GM18951 (cell line): ENCODE measurements at regions not wholly inside any gene's neighbourhood (a gene's known extent, or its start where the extent isn't known, plus 50 kb on each side); places are given as distances from the start of the nearest gene placed in this dataset.

ENCODE experiments used
- POLR2A ChIP-seq: IDR thresholded peaks from 4 replicates; pipeline ENCODE4 v1.6.1; 2011; ENCODE audit warnings: mild to moderate bottlenecking; ENCODE audit not compliant: insufficient read length, insufficient read depth; ENCODE audit errors: extremely low read depth
- in situ Hi-C: fragments of 300-500 bp; cut with MboI; formaldehyde crosslinking; loops from one replicate; pipeline ENCODE4 v1.12.0; 2022; ENCODE audit warnings: low sequenced_read_pairs, mixed read lengths, inconsistent platforms; ENCODE audit not compliant: unreplicated experiment

DNA sequence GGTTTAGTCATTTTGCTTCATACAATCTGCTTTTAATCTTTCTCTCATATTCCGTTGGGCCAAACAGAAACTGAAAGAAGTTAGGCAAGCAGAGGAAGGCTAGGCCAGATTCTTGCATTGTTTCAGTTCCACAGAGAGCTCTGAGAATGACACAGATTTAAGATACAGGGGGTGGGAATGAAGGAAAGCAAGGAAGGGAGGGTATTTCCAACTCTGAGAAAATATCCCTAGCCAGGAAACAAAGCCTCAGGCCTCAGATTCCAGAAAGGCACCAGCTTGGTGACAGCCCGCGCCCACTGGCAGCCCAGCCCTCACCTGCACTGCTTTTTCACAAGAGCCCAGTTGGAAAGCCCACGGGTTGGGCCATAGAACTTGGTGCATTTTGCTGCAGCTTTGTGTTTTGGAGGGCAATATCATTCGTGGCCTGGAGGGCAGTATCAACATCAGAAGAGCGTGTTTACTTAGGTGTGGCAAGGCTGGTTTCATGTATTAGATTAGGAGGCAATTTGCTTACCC, 63.5 kb downstream of the ENC1 start:
- in situ Hi-C loops: no loop called here
- TF ChIP-seq POLR2A: no peak

DNA sequence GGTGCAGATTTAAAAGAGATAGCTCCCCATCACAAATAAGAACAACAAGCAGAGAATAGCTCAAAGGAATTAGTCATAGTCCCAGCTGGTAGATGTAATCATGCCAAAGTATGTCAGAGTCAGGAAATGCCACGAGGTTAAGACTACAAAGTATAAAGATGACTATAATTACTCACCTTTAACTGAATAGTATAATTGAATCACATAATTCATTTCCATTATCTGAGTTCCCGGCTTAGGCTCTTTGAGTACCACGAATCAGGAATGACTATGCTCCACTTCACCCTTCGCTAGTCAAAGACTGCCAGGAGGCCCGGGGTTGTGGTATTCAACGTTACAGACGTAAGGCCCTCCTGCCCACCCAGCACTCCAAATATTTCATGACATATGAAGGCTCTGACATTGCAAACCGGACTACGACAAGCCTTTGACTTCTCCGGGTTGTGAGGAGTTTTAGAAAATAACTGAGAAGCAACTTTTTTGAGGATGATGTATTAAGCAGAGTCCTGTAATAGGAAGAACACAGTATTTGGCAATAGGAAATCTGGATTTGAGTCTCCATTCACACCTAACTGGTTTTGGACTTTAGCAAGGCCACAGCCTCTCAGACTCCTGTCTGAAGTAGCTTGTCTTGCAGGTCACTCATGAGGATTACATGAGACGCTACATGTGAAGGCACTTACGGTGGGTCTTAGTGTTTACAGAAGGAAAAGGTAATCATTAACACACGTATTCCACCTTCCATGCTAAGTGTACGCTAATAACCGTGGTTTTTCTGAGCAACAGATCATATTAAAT, 64.6 kb downstream of the ENC1 start:
- in situ Hi-C loops: no loop called here
- TF ChIP-seq POLR2A: no peak

DNA sequence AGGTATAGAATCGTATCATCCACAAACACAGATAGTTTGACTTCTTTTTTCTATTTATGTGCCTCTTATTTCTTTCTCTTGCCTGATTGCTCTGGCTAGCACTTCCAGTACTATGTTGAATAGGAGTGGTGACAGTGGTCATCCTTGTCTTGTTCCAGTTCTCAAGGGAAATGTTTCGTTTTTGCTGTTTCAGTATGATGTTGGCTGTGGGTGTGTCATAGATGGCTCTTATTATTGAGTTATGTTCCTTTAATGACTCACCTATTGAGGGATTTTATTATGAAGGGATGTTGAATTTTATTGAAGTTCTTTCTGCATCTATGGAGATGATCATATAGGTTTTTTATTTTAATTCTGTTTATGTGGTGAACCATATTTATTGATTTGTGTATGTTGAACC, 70.3 kb downstream of the ENC1 start:
- in situ Hi-C loops: no loop called here
- no peak for TF ChIP-seq POLR2A

DNA sequence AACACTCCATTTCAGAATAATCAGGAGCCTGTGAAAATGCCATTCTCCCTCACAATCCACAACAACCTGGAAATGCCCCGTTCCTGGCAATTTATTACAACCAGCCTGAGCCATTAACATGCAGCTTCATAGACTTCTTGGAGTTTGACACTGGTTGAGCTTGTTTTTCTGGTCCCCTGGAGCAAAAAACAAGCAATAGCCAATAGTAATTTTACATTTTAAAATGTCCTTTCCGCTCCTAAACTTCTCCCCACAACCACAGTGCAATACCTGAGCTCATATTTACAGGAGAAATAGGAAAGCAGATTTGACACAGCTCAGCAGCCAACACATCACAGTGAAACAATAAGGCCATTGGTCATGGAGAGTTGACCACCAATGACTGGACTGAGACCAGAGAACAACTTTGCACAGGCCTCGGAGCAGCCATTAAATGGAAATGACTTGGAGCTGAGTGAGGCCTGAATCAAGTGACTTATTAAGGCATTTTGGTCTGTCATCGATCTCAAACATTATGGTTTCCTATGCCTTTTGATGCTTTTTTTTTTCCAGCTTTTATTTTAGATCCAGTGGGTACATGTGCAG, 73.0 kb downstream of the ENC1 start:
- TF ChIP-seq POLR2A: no peak
- in situ Hi-C loops: no loop called here

DNA sequence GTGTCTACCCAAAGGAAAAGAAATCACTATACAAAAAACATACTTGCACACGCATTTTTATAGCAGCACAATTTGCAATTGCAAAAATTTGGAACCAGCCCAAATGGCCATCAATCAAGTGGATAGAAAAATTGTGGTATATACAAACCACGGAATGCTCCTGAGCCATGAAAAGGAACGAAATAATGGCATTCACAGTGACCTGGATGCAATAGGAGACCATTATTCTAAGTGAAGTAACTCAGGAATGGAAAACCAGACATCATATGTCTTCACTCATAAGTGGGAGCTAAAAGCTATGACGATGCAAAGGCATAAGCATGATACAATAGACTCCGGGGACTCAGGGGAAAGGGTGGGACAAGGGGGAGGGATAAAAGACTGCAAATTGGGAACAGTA, 78.4 kb downstream of the ENC1 start:
- TF ChIP-seq POLR2A: no peak
- in situ Hi-C loops: no loop called here

DNA sequence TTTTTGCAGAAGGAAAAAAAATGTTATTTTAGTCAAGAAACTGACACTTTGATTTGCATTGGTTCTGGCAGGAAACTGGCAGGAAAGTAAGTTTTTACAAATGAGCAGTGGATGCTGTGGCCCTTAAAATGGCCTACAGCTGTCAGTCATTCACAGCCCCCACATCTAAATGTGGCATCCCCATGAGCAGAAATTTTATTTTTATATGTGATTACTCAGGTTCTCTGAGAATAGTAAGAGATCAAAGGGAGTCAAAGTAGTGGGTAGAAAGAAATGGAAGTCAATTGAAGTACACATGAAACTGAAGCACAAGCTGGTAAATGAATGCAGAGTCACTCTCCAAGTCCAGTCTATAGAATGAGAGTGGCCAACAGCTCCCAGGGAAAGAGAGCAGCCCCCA, 80.3 kb downstream of the ENC1 start:
- TF ChIP-seq POLR2A: no peak
- in situ Hi-C loops: no loop called here

DNA sequence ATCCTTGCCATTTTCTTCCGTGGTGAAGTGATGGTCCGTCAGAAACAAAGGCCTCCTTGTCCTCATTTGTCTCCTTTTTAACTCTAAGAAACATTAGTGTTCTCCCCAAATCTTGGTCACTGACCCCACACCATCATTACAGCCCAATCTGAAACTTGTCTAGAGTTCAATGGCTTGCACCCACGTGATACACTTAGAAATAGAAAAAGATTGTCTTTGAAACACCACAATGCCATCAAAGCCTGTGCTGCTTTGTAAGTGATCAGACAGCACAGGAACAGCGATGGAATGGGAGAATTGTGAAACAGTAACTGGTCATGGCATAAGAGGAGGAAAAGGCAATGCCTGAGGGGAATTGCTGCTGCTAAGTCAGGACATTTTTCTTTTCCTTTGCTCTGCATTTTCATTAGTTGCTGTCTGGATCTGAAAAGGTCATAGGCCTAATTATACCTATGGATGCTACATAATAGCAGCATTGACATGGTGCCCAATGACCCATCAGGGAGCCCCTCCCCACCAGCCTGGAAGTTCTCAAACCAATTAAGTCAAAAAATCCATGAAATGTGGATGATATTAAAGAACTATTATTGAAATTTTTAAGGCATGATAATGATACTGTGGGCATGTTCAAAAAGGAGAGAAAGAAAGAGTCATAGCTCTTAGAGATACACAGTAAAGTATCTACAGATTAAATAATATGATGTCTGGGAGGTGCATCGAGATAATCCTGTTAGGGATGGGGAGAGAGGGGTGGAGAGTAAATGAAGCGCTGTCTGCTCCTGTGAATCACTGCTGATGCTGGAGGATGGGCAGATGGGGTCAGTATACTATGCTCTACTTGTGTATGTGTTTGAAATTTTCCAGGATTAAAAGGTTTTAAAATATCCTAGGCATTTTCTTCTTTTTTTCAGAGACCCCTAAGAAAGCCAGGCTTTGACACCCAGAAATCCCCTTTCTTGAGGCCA, 83.6 kb downstream of the ENC1 start:
- in situ Hi-C loops: no loop called here
- TF ChIP-seq POLR2A: no peak

DNA sequence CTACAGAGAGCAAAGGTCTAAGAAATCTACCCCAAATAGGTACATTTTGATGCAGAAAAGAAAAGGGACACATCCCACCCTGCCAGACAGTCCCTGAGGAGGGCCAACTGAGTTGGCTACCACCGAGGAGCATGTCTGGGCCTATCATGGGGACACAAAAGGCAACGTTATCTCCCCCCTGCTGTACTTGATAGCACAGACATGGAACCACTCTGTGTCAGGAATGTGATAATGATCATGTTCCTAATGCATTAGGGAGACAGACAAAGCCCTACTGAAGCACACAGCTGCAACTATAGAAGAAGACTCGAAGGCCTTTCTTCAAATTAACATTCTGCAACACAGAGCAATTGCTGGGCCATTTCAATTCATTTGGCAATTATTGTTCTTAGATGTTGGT, 84.5 kb downstream of the ENC1 start:
- in situ Hi-C loops: no loop called here

DNA sequence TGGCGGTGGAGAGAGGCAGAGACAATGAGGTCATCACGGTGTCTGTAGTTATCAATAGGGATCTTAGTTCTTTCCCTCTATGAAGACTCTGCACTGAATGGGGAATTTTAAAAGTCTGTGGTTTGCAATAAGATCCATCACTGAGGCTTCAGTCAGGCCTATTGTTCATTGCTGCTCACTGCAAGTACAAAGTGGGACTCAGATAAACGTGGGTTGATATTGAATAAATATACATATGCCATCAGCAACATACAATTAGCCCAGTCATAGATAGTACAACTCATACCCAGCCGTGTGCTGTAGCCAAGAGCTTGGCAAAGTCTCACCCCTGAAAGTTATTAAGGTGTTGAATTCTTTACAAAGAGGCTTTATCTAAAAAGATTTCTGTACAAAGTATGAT, 88.4 kb downstream of the ENC1 start:
- in situ Hi-C loops: no loop called here
- no peak for TF ChIP-seq POLR2A

More for the DNA sequence above, 84.5 kb downstream of the ENC1 start:
- TF ChIP-seq POLR2A: no peak

DNA sequence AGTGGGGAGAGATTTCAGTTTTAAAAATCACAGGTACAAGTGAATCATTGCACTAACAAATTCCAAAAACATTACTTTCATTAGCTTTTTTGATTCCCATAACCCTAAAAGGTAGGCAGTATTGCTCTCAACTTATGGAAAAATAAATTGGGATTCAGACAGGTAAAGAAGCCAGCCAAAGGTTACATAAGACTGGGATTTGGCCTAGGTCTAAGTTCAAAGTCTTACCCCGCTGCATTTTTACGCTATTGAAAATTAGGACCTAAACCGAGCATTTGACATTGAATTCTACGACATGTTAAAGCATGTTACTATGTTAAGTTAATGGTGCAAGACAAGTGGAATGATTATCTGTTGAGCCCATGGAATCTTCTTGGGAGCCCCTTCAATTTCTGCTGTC, 89.6 kb downstream of the ENC1 start:
- in situ Hi-C loops: no loop called here

DNA sequence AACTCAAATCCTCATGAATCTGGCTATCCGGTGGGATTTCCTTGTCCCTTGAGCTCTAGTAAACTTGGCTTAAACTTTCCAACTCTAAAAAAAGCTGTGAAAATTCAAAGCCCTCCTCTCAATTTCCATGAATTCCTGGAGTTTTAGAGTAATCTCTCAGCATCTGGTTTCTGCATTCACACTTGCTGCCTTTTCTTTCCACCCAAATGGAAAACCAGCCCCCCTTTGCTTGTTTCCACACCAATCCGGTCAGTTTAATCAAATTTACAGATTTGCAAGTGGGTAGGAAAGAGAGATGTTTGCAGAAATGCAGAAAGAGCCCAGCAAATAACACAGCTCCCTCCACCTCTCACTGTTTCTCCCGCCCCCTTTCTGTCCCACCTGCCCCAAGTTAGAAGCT, 91.1 kb downstream of the ENC1 start:
- in situ Hi-C loops: no loop called here
- no peak for TF ChIP-seq POLR2A

More for the DNA sequence above, 89.6 kb downstream of the ENC1 start:
- TF ChIP-seq POLR2A: no peak

DNA sequence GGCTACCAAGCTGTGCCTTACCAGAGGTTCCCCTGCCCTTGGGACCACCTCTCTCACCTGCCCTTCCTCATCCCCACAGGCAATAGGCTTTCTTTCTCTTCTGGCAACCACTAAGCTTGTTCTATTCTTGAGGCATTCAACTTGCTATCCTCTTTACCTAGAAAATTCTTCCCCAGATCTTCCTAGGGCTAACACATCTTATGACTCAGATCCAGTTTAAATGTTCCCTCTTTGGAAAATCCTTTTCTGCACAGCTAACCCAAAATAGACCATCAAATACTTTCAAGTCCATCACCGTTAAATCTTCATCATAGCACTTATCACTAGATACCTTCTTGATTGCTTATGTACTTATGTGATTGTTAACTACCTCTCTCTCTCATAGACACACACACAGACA, 93.7 kb downstream of the ENC1 start:
- no peak for TF ChIP-seq POLR2A
- in situ Hi-C loops: no loop called here

DNA sequence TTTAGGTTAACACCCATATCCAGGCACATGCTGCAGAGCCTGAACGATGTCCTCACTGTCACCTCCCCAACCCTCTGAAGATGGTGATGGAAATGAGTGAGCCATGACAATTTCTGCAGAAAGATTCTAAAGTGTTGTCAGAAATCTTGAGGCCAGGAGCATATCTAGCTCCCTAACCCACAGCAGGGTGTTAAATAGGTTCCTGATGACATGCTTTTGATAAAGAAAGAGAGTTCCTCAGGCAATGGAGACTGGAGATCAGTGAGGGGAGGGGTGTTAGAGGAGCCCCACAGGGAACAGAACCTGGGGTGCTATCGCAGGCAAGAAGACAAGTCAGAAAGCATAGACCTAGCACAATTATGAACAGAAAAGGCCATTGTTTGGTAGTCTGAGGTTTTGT, 95.7 kb downstream of the ENC1 start:
- TF ChIP-seq POLR2A: no peak
- in situ Hi-C loops: no loop called here
